ENCODE measurements at regions not wholly inside any gene's neighbourhood (a gene's known extent, or its start where the extent isn't known, plus 50 kb on each side); places are given as distances from the start of the nearest gene placed in this dataset.

DNA sequence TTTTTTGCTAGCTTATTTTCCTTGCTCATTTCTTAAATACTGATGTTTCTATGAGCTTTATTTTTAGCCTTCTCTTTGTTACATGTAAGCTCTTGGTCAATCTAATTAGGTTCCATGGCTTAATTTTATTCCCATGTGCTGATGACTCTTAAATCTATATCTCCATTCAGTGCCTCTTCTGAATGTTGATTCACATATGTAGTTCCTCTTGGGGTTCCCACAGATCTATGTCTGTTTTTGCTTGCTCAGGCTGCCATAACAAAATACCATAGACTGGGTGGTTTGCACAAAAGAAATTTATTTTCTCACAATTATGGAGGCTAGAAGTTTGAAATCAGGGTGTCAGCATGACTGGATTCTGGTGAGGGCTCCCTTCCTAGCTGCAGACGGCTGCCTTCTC is 58.3 kb upstream of the PLA2G4A start:
- TF ChIP-seq, protein P1, sequence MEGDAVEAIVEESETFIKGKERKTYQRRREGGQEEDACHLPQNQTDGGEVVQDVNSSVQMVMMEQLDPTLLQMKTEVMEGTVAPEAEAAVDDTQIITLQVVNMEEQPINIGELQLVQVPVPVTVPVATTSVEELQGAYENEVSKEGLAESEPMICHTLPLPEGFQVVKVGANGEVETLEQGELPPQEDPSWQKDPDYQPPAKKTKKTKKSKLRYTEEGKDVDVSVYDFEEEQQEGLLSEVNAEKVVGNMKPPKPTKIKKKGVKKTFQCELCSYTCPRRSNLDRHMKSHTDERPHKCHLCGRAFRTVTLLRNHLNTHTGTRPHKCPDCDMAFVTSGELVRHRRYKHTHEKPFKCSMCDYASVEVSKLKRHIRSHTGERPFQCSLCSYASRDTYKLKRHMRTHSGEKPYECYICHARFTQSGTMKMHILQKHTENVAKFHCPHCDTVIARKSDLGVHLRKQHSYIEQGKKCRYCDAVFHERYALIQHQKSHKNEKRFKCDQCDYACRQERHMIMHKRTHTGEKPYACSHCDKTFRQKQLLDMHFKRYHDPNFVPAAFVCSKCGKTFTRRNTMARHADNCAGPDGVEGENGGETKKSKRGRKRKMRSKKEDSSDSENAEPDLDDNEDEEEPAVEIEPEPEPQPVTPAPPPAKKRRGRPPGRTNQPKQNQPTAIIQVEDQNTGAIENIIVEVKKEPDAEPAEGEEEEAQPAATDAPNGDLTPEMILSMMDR (IDR thresholded peaks at IDR 0.05; ENCODE audit: control extremely low read depth in 1 of 3, insufficient read depth in 1 of 3, low read depth in 1 of 3, low read length in 3 of 3), result no peak
- TF ChIP-seq SAP30 (IDR thresholded peaks at IDR 0.05; ENCODE audit: insufficient read depth, insufficient replicate concordance, low read length) (no peak), EP300 (IDR thresholded peaks at IDR 0.05; ENCODE audit: borderline replicate concordance in 1 of 2, low read depth in 2 of 2, low read length in 2 of 2) (no peak), TCF12 (IDR thresholded peaks at IDR 0.05; ENCODE audit: low read depth, low read length) (no peak), CEBPB (IDR thresholded peaks at IDR 0.05; ENCODE audit: low read depth, low read length) (no peak), TEAD4 (IDR thresholded peaks at IDR 0.05; ENCODE audit: low read depth, low read length) (no peak), EGR1 (IDR thresholded peaks at IDR 0.05; ENCODE audit: borderline replicate concordance, low read depth, low read length) (no peak), YY1 (IDR thresholded peaks at IDR 0.05; ENCODE audit: low read depth, low read length) (no peak), POLR2AphosphoS5 (IDR thresholded peaks at IDR 0.05; ENCODE audit: low read depth, low read length) (no peak)
- TF ChIP-seq, protein P2, sequence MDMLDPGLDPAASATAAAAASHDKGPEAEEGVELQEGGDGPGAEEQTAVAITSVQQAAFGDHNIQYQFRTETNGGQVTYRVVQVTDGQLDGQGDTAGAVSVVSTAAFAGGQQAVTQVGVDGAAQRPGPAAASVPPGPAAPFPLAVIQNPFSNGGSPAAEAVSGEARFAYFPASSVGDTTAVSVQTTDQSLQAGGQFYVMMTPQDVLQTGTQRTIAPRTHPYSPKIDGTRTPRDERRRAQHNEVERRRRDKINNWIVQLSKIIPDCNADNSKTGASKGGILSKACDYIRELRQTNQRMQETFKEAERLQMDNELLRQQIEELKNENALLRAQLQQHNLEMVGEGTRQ (IDR thresholded peaks at IDR 0.05; ENCODE audit: low read length), result no peak

Data from H1 (cell line).